ENCODE measurements at regions not wholly inside any gene's neighbourhood (a gene's known extent, or its start where the extent isn't known, plus 50 kb on each side); places are given as distances from the start of the nearest gene placed in this dataset.
A peak's percentile ranks its signal among the peaks of the same experiment; 100 is the strongest.

DNA sequence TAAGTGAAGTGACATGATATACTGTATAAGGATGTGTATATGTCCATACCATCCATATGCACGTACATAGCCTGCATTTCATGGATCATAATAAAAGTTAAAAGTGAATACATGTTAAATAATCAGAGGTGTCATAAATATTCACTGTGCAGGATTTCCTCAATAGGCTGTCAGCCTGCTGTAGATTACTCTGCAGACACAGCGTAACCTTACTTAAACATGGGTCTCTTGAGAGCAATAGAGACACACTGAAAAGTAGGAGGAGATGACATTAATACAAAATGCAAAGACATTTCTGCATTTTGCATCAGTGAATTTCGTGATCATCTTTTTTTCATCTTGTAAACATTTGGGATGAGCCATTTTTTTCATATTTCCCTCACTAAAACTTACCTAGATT is 955.2 kb upstream of the DIAPH2 start:
- no peaks in the 10 kb centered on the region for H4K20me1 ChIP-seq (ENCODE audit: insufficient read depth, low read length)
- H2AFZ ChIP-seq (ENCODE audit: low read depth, low read length): no peak overlapping the region
- H3K27ac ChIP-seq (ENCODE audit: low read length): no peak overlapping the region
- no peak overlapping the region for H3K4me2 ChIP-seq (ENCODE audit: low read length)
- H3K4me3 ChIP-seq (ENCODE audit: low read length): no peak overlapping the region
- TF ChIP-seq, protein P1, sequence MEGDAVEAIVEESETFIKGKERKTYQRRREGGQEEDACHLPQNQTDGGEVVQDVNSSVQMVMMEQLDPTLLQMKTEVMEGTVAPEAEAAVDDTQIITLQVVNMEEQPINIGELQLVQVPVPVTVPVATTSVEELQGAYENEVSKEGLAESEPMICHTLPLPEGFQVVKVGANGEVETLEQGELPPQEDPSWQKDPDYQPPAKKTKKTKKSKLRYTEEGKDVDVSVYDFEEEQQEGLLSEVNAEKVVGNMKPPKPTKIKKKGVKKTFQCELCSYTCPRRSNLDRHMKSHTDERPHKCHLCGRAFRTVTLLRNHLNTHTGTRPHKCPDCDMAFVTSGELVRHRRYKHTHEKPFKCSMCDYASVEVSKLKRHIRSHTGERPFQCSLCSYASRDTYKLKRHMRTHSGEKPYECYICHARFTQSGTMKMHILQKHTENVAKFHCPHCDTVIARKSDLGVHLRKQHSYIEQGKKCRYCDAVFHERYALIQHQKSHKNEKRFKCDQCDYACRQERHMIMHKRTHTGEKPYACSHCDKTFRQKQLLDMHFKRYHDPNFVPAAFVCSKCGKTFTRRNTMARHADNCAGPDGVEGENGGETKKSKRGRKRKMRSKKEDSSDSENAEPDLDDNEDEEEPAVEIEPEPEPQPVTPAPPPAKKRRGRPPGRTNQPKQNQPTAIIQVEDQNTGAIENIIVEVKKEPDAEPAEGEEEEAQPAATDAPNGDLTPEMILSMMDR (IDR thresholded peaks at IDR 0.05; ENCODE audit: low read depth, low read length): no peak
- no peak for TF ChIP-seq EZH2phosphoT487 (IDR thresholded peaks at IDR 0.05; ENCODE audit: low read depth)
- H3K9ac ChIP-seq (ENCODE audit: low read length): no peak overlapping the region
- H3K4me1 ChIP-seq (ENCODE audit: low read length): no peaks in the 10 kb centered on the region
- no peaks in the 10 kb centered on the region for H3K79me2 ChIP-seq (ENCODE audit: low read length)
- H3K27me3 ChIP-seq (ENCODE audit: low read depth, low read length): no peaks in the 10 kb centered on the region
- H3K36me3 ChIP-seq (replicated peaks; ENCODE audit: low read depth, low read length): no peaks in the 10 kb centered on the region
- H3K9me3 ChIP-seq (ENCODE audit: insufficient read depth, low read length): no peaks in the 10 kb centered on the region

DNA sequence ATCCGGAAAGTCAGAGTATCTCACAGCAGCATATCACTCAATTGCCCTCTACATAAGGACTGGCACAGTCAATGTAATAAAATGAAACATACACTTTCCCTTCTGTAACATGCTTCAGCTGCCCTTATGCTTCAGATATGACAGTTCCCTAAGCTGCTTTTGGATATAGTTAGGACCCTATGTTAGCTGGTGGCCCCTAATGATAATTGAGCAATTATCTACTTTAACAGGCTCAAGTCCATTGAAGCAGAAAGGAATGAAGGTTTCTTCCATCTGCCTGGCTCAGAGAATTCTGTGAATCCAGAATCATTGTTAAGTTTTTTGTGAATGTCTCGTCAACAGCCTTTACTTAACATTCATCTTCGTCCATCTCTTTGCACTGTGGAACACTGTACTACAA is 951.2 kb upstream of the DIAPH2 start:
- Histone ChIP-seq H2AFZ (ENCODE audit: low read depth, low read length) (no peak overlapping the region), H3K27me3 (ENCODE audit: low read depth, low read length) (no peaks in the 10 kb centered on the region), H3K36me3 (replicated peaks; ENCODE audit: low read depth, low read length) (no peaks in the 10 kb centered on the region), H3K9ac (ENCODE audit: low read length) (no peak overlapping the region), H3K4me3 (ENCODE audit: low read length) (no peak overlapping the region), H4K20me1 (ENCODE audit: insufficient read depth, low read length) (no peaks in the 10 kb centered on the region), H3K79me2 (ENCODE audit: low read length) (no peaks in the 10 kb centered on the region), H3K4me1 (ENCODE audit: low read length) (no peaks in the 10 kb centered on the region), H3K27ac (ENCODE audit: low read length) (no peak overlapping the region), H3K9me3 (ENCODE audit: insufficient read depth, low read length) (no peaks in the 10 kb centered on the region), H3K4me2 (ENCODE audit: low read length) (no peak overlapping the region)
- no peak for TF ChIP-seq EZH2phosphoT487 (IDR thresholded peaks at IDR 0.05; ENCODE audit: low read depth)
- TF ChIP-seq, protein P1 (IDR thresholded peaks at IDR 0.05; ENCODE audit: low read depth, low read length): no peak

DNA sequence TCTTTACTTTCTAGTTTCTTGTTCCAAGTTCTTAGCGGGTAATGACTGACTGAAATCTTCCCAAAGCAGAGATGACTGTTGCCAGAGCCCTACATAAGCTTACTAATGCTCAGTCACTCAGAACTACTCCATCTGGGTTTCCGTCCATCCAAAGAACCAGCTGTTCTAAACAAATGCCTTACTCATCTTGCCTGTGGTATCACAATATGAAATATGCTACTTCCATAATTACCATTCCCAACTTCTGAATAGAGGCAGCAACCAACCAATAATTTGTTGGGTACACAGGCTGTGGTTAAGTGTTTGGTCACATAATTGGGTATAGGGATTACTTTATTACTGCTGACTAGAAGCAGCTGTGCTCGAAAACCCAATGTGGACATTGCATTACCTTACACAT is 930.2 kb upstream of the DIAPH2 start:
- Histone ChIP-seq H3K9ac (ENCODE audit: low read length) (no peak overlapping the region), H3K9me3 (ENCODE audit: insufficient read depth, low read length) (no peaks in the 10 kb centered on the region), H4K20me1 (ENCODE audit: insufficient read depth, low read length) (no peaks in the 10 kb centered on the region), H3K27ac (ENCODE audit: low read length) (no peak overlapping the region), H3K4me1 (ENCODE audit: low read length) (no peaks in the 10 kb centered on the region), H3K4me2 (ENCODE audit: low read length) (no peak overlapping the region), H3K36me3 (replicated peaks; ENCODE audit: low read depth, low read length) (no peaks in the 10 kb centered on the region), H3K4me3 (ENCODE audit: low read length) (no peak overlapping the region), H3K79me2 (ENCODE audit: low read length) (no peaks in the 10 kb centered on the region), H3K27me3 (ENCODE audit: low read depth, low read length) (no peaks in the 10 kb centered on the region), H2AFZ (ENCODE audit: low read depth, low read length) (no peak overlapping the region)
- TF ChIP-seq EZH2phosphoT487 (IDR thresholded peaks at IDR 0.05; ENCODE audit: low read depth): no peak
- TF ChIP-seq, protein P1 (IDR thresholded peaks at IDR 0.05; ENCODE audit: low read depth, low read length): no peak

DNA sequence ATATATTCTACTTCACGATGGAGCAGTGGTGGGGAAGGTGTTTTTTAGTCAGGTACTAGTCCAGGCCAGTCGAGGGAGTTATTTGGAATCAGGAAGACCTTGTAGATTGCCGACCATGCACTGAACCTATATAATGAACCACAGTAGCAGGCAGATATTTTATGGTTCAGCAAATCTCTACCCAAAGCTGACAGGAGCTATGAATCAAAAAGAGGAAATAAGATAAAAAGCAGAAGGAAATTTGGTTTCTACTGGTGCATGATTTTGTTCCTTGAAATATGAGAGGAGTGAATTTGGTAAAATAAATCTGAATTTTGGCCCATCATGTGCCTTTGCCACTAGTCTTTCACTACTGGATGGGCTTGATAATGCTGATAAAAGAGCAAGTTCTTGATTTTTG is 924.3 kb upstream of the DIAPH2 start:
- H3K9me3 ChIP-seq (ENCODE audit: insufficient read depth, low read length): no peaks in the 10 kb centered on the region
- H3K4me3 ChIP-seq (ENCODE audit: low read length): 0 out of 2 replicates have a peak overlapping the region, but pooled peaks have one; percentile 28
- H3K27me3 ChIP-seq (ENCODE audit: low read depth, low read length): no peaks in the 10 kb centered on the region
- no peaks in the 10 kb centered on the region for H4K20me1 ChIP-seq (ENCODE audit: insufficient read depth, low read length)
- TF ChIP-seq EZH2phosphoT487 (IDR thresholded peaks at IDR 0.05; ENCODE audit: low read depth): no peak
- TF ChIP-seq, protein P1 (IDR thresholded peaks at IDR 0.05; ENCODE audit: low read depth, low read length): no peak
- H3K27ac ChIP-seq (ENCODE audit: low read length): no peak overlapping the region
- H3K4me2 ChIP-seq (ENCODE audit: low read length): peak overlapping the region; percentile 56
- no peak overlapping the region for H2AFZ ChIP-seq (ENCODE audit: low read depth, low read length)
- no peaks in the 10 kb centered on the region for H3K36me3 ChIP-seq (replicated peaks; ENCODE audit: low read depth, low read length)
- no peaks in the 10 kb centered on the region for H3K79me2 ChIP-seq (ENCODE audit: low read length)
- H3K9ac ChIP-seq (ENCODE audit: low read length): no peak overlapping the region
- H3K4me1 ChIP-seq (ENCODE audit: low read length): peaks cover 8% of the 10 kb centered on the region
